ENCODE measurements at regions not wholly inside any gene's neighbourhood (a gene's known extent, or its start where the extent isn't known, plus 50 kb on each side); places are given as distances from the start of the nearest gene placed in this dataset.
"Not testable (repeated sequence)": the region's sequence is repeated elsewhere in the genome, so short reads cannot be mapped to it uniquely, and the experiment has no call there.

DNA sequence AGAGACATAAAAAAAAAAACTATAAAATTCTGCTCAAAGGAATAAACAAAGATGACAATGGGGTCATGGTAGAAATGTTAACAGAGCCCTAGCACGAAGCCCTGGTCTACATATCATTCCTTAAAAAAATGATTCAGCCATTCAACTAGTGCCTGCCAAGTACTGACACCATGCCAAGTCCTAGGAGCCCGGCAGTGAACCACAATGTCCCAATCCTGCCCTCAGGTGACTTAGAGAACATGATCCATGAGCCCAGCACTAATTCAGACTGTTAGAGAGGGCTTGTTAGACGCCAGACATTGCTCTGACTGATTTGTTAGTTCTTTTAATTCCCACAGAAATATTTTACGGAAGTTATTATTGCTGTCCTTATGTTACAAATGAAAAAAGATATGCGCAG is 67.3 kb upstream of the VWC2 start:
- H3K9me3 ChIP-seq (ENCODE audit: control insufficient read depth in 1 of 2, insufficient read depth in 1 of 2, low read length in 2 of 2): peaks cover 0 to 4% of the 10 kb centered on the region in 2 experiments
- ATAC-seq (ENCODE audit: poor library complexity): no peak
- POLR2A ChIA-PET: no interaction called here

DNA sequence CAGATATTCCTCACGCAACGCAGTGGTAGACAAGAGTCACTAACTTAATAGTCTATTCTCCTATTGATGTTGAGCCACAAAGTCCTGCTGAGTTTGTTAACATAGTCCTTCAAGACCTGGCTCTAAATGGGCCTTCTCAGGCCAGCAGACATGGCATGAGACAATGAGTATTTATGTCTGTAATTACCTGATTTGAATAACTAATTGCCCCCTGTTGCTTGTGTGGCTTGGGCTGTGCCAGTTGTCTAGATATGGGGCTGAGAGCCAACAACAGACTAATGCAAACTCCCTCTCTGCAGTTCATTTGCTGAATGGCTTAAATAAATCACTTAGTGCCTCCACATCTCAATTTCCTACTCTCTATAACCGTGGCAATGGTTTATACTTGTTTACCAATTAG is 65.5 kb upstream of the VWC2 start:
- H3K36me3 ChIP-seq (ENCODE audit: insufficient read depth, low read length): no peaks in the 10 kb centered on the region
- Mint-ChIP-seq H3K36me3 (ENCODE audit: low read depth) (no peaks in the 10 kb centered on the region), H3K27ac (no peak overlapping the region), H3K4me3 (no peak overlapping the region), H3K9me3 (no peaks in the 10 kb centered on the region), H3K4me1 (ENCODE audit: low read depth) (no peaks in the 10 kb centered on the region), H3K27me3 (peaks cover 5% of the 10 kb centered on the region)
- H3K4me1 ChIP-seq (ENCODE audit: insufficient read depth, low read length): no peaks in the 10 kb centered on the region
- intact Hi-C loops (cut with DNase I, micrococcal nuclease): no loop called here
- POLR2A ChIA-PET: no interaction called here
- H3K27me3 ChIP-seq (ENCODE audit: control insufficient read depth in 1 of 2, insufficient read depth in 2 of 2, low read length in 2 of 2): no peaks in the 10 kb centered on the region
- CTCF ChIA-PET: no interaction called here
- H3K9me3 ChIP-seq (ENCODE audit: control insufficient read depth in 1 of 2, insufficient read depth in 1 of 2, low read length in 2 of 2): peaks cover 0 to 9% of the 10 kb centered on the region in 2 experiments
- no peak overlapping the region for H3K4me3 ChIP-seq (ENCODE audit: low read length)
- TF ChIP-seq, protein P1, sequence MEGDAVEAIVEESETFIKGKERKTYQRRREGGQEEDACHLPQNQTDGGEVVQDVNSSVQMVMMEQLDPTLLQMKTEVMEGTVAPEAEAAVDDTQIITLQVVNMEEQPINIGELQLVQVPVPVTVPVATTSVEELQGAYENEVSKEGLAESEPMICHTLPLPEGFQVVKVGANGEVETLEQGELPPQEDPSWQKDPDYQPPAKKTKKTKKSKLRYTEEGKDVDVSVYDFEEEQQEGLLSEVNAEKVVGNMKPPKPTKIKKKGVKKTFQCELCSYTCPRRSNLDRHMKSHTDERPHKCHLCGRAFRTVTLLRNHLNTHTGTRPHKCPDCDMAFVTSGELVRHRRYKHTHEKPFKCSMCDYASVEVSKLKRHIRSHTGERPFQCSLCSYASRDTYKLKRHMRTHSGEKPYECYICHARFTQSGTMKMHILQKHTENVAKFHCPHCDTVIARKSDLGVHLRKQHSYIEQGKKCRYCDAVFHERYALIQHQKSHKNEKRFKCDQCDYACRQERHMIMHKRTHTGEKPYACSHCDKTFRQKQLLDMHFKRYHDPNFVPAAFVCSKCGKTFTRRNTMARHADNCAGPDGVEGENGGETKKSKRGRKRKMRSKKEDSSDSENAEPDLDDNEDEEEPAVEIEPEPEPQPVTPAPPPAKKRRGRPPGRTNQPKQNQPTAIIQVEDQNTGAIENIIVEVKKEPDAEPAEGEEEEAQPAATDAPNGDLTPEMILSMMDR (IDR thresholded peaks at IDR 0.05): no peak
- no peak overlapping the region for H3K27ac ChIP-seq (ENCODE audit: low read depth in 1 of 2, low read length in 2 of 2)
- ATAC-seq (ENCODE audit: poor library complexity) (no peak), DNase-seq (no peak)

More for the DNA sequence above, 67.3 kb upstream of the VWC2 start:
- DNase-seq: no peak
- H3K36me3 ChIP-seq (ENCODE audit: insufficient read depth, low read length): no peaks in the 10 kb centered on the region
- CTCF ChIA-PET: no interaction called here
- no peak overlapping the region for H3K27ac ChIP-seq (ENCODE audit: low read depth in 1 of 2, low read length in 2 of 2)
- TF ChIP-seq, protein P1 (IDR thresholded peaks at IDR 0.05): no peak
- no peaks in the 10 kb centered on the region for H3K4me1 ChIP-seq (ENCODE audit: insufficient read depth, low read length)
- Mint-ChIP-seq H3K27me3 (peaks cover 5% of the 10 kb centered on the region), H3K4me1 (ENCODE audit: low read depth) (no peaks in the 10 kb centered on the region), H3K9me3 (no peaks in the 10 kb centered on the region), H3K27ac (no peak overlapping the region), H3K4me3 (no peak overlapping the region), H3K36me3 (ENCODE audit: low read depth) (no peaks in the 10 kb centered on the region)
- intact Hi-C loops (cut with DNase I, micrococcal nuclease): no loop called here
- H3K4me3 ChIP-seq (ENCODE audit: low read length): no peak overlapping the region
- H3K27me3 ChIP-seq (ENCODE audit: control insufficient read depth in 1 of 2, insufficient read depth in 2 of 2, low read length in 2 of 2): no peaks in the 10 kb centered on the region

- Mint-ChIP-seq H3K27me3 (no peaks in the 10 kb centered on the region), H3K27ac (no peak overlapping the region), H3K4me1 (ENCODE audit: low read depth) (no peaks in the 10 kb centered on the region), H3K36me3 (ENCODE audit: low read depth) (no peaks in the 10 kb centered on the region), H3K9me3 (no peaks in the 10 kb centered on the region), H3K4me3 (no peak overlapping the region)
- no peak overlapping the region for H3K27ac ChIP-seq (ENCODE audit: low read depth in 1 of 2, low read length in 2 of 2)
- TF ChIP-seq, protein P1 (IDR thresholded peaks at IDR 0.05): no peak
- H3K27me3 ChIP-seq (ENCODE audit: control insufficient read depth in 1 of 2, insufficient read depth in 2 of 2, low read length in 2 of 2): no peaks in the 10 kb centered on the region
- DNase-seq (no peak), ATAC-seq (ENCODE audit: poor library complexity) (no peak)
- H3K4me1 ChIP-seq (ENCODE audit: insufficient read depth, low read length): no peaks in the 10 kb centered on the region
- no peaks in the 10 kb centered on the region for H3K36me3 ChIP-seq (ENCODE audit: insufficient read depth, low read length)
- peaks cover 0 to 9% of the 10 kb centered on the region in 2 experiments for H3K9me3 ChIP-seq (ENCODE audit: control insufficient read depth in 1 of 2, insufficient read depth in 1 of 2, low read length in 2 of 2)
- no peak overlapping the region for H3K4me3 ChIP-seq (ENCODE audit: low read length)
- CTCF ChIA-PET: no interaction called here
- POLR2A ChIA-PET: no interaction called here
- intact Hi-C loops (cut with DNase I, micrococcal nuclease): no loop called here
Measured at GRCh38 chr7:49708590-49708989, 64.8 kb upstream of the VWC2 start.

DNA sequence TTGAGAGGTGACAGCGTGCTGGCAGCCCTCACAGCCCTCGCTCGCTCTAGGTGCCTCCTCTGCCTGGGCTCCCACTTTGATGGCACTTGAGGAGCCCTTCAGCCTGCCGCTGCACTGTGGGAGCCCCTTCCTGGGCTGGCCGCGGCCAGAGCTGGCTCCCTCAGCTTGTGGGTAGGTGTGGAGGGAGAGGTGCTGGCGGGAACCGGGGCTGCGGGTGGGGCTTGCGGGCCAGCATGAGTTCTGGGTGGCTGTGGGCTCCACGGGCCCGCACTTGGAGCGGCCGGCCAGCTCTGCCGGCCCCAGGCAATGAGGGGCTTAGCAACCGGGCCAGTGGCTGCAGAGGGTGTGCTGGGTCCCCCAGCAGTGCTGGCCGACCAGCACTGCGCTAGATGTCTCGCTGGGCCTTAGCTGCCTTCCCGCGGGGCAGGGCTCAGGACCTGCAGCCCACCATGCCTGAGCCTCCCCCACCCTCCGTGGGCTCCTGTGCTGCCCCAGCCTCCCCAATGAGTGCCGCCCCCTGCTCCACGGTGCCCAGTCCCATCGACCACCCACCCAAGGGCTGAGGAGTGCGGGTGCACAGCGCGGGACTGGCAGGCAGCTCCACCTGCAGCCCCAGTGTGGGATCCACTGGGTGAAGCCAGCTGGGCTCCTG is 62.2 kb upstream of the VWC2 start:
- H3K27me3 ChIP-seq (ENCODE audit: control insufficient read depth in 1 of 2, insufficient read depth in 2 of 2, low read length in 2 of 2); H3K4me1 Mint-ChIP-seq (ENCODE audit: low read depth); H3K27ac Mint-ChIP-seq: not testable (repeated sequence)

More for the DNA sequence above, 62.2 kb upstream of the VWC2 start:
- DNase-seq; intact Hi-C loops (cut with DNase I, micrococcal nuclease); H3K27ac ChIP-seq (ENCODE audit: low read depth in 1 of 2, low read length in 2 of 2); H3K27me3 Mint-ChIP-seq; H3K9me3 Mint-ChIP-seq; ATAC-seq (ENCODE audit: poor library complexity); H3K4me1 ChIP-seq (ENCODE audit: insufficient read depth, low read length); CTCF ChIA-PET; POLR2A ChIA-PET; H3K36me3 ChIP-seq (ENCODE audit: insufficient read depth, low read length); H3K36me3 Mint-ChIP-seq (ENCODE audit: low read depth); H3K9me3 ChIP-seq (ENCODE audit: control insufficient read depth in 1 of 2, insufficient read depth in 1 of 2, low read length in 2 of 2); H3K4me3 Mint-ChIP-seq; H3K4me3 ChIP-seq (ENCODE audit: low read length): not testable (repeated sequence)
